Natural killer cell (primary cell): ENCODE measurements at regions not wholly inside any gene's neighbourhood (a gene's known extent, or its start where the extent isn't known, plus 50 kb on each side); places are given as distances from the start of the nearest gene placed in this dataset.

Experiments used
- ATAC-seq, 3 donors: fragments of 150-1000 bp in 2 of 3; fragments of 200-7000 bp in 1 of 3; cut with Tn5 transposase; 1 replicate in 1 of 3; 2 replicates in 2 of 3; pipeline ENCODE4 v1.10.0; 2021; ENCODE audit warnings: mild to moderate bottlenecking in 2 of 3, moderate library complexity in 2 of 3
- DNase-seq, 2 donors: peaks; one replicate each; pipeline versions ENCODE4 v3.0.0 to v3.0.0-alpha.2; 2013 to 2021; ENCODE audit warnings: mixed read lengths in 1 of 2
- H3K27ac ChIP-seq: one replicate; pipeline ENCODE4 v1.5.1; 2013; ENCODE audit warnings: mild to moderate bottlenecking, low read length
- H3K27me3 ChIP-seq: one replicate; pipeline ENCODE4 v1.6.1; 2013; ENCODE audit warnings: low read length; ENCODE audit not compliant: control insufficient read depth, insufficient read depth
- H3K36me3 ChIP-seq: one replicate; pipeline ENCODE4 v1.6.1; 2013; ENCODE audit warnings: low read length; ENCODE audit not compliant: control insufficient read depth, insufficient read depth
- H3K4me1 ChIP-seq: one replicate; pipeline ENCODE4 v1.6.1; 2013; ENCODE audit warnings: low read length; ENCODE audit not compliant: control insufficient read depth, insufficient read depth
- H3K4me3 ChIP-seq: one replicate; pipeline ENCODE4 v1.5.1; 2013; ENCODE audit warnings: low read length
- H3K9me3 ChIP-seq: one replicate; pipeline ENCODE4 v1.6.1; 2013; ENCODE audit warnings: low read length; ENCODE audit not compliant: control insufficient read depth, insufficient read depth
- H3K27ac Mint-ChIP-seq, 2 donors: one replicate each; pipeline ENCODE4 v1.8.0; 2022; ENCODE audit warnings: mild to moderate bottlenecking in 2 of 2, mixed read lengths in 2 of 2, moderate library complexity in 1 of 2
- H3K27me3 Mint-ChIP-seq, 2 donors: one replicate each; pipeline ENCODE4 v1.8.0; 2022; ENCODE audit warnings: low read depth in 2 of 2, mixed read lengths in 2 of 2
- H3K36me3 Mint-ChIP-seq: one replicate; pipeline ENCODE4 v1.8.0; 2022; ENCODE audit warnings: mixed read lengths
- H3K4me1 Mint-ChIP-seq, 2 donors: one replicate each; pipeline ENCODE4 v1.8.0; 2022; ENCODE audit warnings: mixed read lengths in 2 of 2
- H3K4me3 Mint-ChIP-seq: one replicate; pipeline ENCODE4 v1.8.0; 2022; ENCODE audit warnings: mild to moderate bottlenecking, moderate library complexity, mixed read lengths
- H3K9me3 Mint-ChIP-seq, 2 donors: one replicate each; pipeline ENCODE4 v1.8.0; 2022; ENCODE audit warnings: mixed read lengths in 2 of 2
- WGBS: methylation state at CpG from one replicate; pipeline ENCODE4 v1.1.7; 2013; ENCODE audit warnings: missing lambda C conversion rate; ENCODE audit not compliant: insufficient coverage; 5-methylcytosine and 5-hydroxymethylcytosine counted together
- intact Hi-C: fragments of 100-400 bp; cut with micrococcal nuclease; formaldehyde crosslinking; loops from one replicate; pipeline ENCODE4 v1.14.2; 2022
- TF ChIP-seq, protein P1 (sequence below): fragments of 200-600 bp; IDR thresholded peaks from one replicate; pipeline ENCODE4 v1.8.0; 2022; ENCODE audit warnings: antibody characterized with exemption

DNA sequence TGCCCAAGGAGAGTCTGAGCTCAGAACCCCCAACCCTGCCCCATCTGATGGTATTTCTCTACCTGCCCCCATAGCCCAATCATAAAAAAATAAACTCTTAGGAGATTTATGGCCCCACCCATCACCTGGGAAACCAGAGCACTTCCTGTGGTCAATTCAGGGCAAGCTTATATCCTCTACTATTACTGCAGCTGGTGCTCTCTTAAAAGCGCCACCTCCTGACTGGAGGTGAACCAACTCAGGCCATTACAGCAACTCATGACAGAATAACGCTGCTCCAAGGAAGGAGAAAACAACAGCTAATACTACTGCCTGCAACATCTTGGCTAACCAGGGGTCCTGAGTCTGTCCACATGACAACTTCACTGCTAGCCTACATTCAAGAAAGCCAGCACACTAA lies 195.7 kb downstream of the MTCL1 start:
- intact Hi-C loops: no loop called here
- ATAC-seq (no peak), DNase-seq (no peak)
- H3K27ac ChIP-seq: no peak overlapping the region
- no peaks in the 10 kb centered on the region for H3K9me3 ChIP-seq
- WGBS: 91% methylated on average over 2 of the region's 2 CpGs
- H3K27ac Mint-ChIP-seq: no peak overlapping the region
- H3K27me3 ChIP-seq: no peaks in the 10 kb centered on the region
- no peak overlapping the region for H3K4me3 Mint-ChIP-seq
- no peaks in the 10 kb centered on the region for H3K36me3 Mint-ChIP-seq
- H3K9me3 Mint-ChIP-seq: peaks cover 4 to 6% of the 10 kb centered on the region in 2 donors
- no peaks in the 10 kb centered on the region for H3K36me3 ChIP-seq
- peaks cover 15% of the 10 kb centered on the region in 2 donors for H3K27me3 Mint-ChIP-seq
- no peaks in the 10 kb centered on the region for H3K4me1 Mint-ChIP-seq
- no peak overlapping the region for H3K4me3 ChIP-seq
- TF ChIP-seq, protein P1, sequence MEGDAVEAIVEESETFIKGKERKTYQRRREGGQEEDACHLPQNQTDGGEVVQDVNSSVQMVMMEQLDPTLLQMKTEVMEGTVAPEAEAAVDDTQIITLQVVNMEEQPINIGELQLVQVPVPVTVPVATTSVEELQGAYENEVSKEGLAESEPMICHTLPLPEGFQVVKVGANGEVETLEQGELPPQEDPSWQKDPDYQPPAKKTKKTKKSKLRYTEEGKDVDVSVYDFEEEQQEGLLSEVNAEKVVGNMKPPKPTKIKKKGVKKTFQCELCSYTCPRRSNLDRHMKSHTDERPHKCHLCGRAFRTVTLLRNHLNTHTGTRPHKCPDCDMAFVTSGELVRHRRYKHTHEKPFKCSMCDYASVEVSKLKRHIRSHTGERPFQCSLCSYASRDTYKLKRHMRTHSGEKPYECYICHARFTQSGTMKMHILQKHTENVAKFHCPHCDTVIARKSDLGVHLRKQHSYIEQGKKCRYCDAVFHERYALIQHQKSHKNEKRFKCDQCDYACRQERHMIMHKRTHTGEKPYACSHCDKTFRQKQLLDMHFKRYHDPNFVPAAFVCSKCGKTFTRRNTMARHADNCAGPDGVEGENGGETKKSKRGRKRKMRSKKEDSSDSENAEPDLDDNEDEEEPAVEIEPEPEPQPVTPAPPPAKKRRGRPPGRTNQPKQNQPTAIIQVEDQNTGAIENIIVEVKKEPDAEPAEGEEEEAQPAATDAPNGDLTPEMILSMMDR: no peak
- H3K4me1 ChIP-seq: no peaks in the 10 kb centered on the region

DNA sequence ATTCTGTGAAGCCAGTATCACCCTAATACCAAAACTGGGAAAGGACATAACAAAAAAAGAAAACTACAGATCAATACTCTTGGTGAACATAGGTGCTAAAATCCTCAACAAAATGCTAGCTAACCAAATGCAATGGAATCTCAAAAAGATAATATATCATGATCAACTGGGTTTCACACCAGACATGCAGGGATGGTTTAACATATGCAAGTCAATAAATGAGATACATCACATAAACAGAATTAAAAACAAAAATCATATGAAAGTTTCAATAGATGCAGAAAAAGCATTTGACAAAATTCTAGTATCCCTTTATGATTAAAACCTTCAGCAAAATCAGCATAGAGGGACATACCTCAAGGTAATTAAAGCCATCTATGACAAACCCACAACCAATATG lies 198.2 kb upstream of the NDUFV2 start:
- H3K4me3 ChIP-seq: no peak overlapping the region
- intact Hi-C loops: no loop called here
- H3K4me1 ChIP-seq: no peaks in the 10 kb centered on the region
- TF ChIP-seq, protein P1: no peak
- DNase-seq (no peak), ATAC-seq (no peak)
- Mint-ChIP-seq H3K27ac (no peak overlapping the region), H3K36me3 (no peaks in the 10 kb centered on the region), H3K4me3 (no peak overlapping the region), H3K27me3 (peaks cover 10 to 15% of the 10 kb centered on the region in 2 donors), H3K9me3 (peaks cover 4 to 6% of the 10 kb centered on the region in 2 donors), H3K4me1 (no peaks in the 10 kb centered on the region)
- no peaks in the 10 kb centered on the region for H3K36me3 ChIP-seq
- H3K27ac ChIP-seq: no peak overlapping the region
- no peaks in the 10 kb centered on the region for H3K27me3 ChIP-seq
- no peaks in the 10 kb centered on the region for H3K9me3 ChIP-seq

- no peaks in the 10 kb centered on the region for H3K4me1 Mint-ChIP-seq
- WGBS: 100% methylated on average over 1 of the region's 2 CpGs
- TF ChIP-seq, protein P1: no peak
- H3K4me3 Mint-ChIP-seq: no peak overlapping the region
- intact Hi-C loops: no loop called here
- no peaks in the 10 kb centered on the region for H3K9me3 ChIP-seq
- H3K4me3 ChIP-seq: no peak overlapping the region
- no peaks in the 10 kb centered on the region for H3K36me3 ChIP-seq
- no peaks in the 10 kb centered on the region for H3K4me1 ChIP-seq
- no peaks in the 10 kb centered on the region for H3K27me3 ChIP-seq
- DNase-seq (no peak), ATAC-seq (no peak)
- peaks cover 6 to 7% of the 10 kb centered on the region in 2 donors for H3K9me3 Mint-ChIP-seq
- H3K27me3 Mint-ChIP-seq: no peaks in the 10 kb centered on the region
- no peak overlapping the region for H3K27ac ChIP-seq
- H3K27ac Mint-ChIP-seq: no peak overlapping the region
- no peaks in the 10 kb centered on the region for H3K36me3 Mint-ChIP-seq
These were observed 193.5 kb upstream of the NDUFV2 start for GRCh38 chr18:8908792-8909510.
